ENCODE measurements at regions not wholly inside any gene's neighbourhood (a gene's known extent, or its start where the extent isn't known, plus 50 kb on each side); places are given as distances from the start of the nearest gene placed in this dataset.

DNA sequence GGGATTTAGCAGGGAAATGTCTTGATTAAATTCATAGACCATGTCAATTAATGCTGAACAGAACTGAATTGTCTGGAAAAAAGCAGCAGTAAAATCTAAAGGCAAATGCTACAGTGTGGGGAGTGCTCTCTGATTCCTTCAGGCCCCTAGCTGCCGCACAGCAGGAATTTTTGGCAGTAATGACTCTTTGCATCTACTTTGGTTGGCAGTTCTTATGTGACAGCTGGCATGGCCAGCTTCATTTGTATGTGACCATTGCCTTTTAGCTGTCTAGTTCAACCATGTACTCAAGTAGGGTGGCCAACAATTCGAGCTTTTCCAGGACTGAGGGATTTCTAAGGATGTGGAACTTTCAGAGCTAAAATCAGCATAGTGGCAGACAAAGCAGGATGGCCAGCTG is 499.1 kb upstream of the MAN1A1 start:
- TF ChIP-seq, protein P1, sequence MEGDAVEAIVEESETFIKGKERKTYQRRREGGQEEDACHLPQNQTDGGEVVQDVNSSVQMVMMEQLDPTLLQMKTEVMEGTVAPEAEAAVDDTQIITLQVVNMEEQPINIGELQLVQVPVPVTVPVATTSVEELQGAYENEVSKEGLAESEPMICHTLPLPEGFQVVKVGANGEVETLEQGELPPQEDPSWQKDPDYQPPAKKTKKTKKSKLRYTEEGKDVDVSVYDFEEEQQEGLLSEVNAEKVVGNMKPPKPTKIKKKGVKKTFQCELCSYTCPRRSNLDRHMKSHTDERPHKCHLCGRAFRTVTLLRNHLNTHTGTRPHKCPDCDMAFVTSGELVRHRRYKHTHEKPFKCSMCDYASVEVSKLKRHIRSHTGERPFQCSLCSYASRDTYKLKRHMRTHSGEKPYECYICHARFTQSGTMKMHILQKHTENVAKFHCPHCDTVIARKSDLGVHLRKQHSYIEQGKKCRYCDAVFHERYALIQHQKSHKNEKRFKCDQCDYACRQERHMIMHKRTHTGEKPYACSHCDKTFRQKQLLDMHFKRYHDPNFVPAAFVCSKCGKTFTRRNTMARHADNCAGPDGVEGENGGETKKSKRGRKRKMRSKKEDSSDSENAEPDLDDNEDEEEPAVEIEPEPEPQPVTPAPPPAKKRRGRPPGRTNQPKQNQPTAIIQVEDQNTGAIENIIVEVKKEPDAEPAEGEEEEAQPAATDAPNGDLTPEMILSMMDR (IDR thresholded peaks at IDR 0.05; ENCODE audit: control insufficient read depth, extremely low read depth, insufficient read depth), result no peak
- H3K4me3 ChIP-seq (ENCODE audit: low read depth, low read length), result no peak overlapping the region
- no peak for DNase-seq (ENCODE audit: low read depth)

DNA sequence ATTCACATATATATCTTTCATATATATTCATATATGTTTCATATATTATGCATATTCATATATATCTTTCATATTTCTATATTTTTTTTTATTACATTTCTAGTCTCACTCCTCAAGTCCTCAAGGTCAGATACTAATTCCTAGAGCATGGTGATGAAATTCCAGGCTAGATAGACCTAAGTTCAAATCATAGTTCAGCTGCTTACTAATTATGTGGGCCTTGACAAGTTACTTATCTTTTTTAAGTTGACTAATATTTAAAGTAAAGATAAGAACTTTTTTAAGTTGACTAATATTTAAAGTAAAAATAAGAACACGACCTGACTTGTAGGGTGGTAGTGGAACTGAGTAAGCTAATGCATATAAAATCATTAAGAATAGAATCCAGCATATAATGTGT is 495.6 kb upstream of the MAN1A1 start:
- TF ChIP-seq, protein P1 (IDR thresholded peaks at IDR 0.05; ENCODE audit: control insufficient read depth, extremely low read depth, insufficient read depth), result no peak
- H3K4me3 ChIP-seq (ENCODE audit: low read depth, low read length), result no peak overlapping the region
- DNase-seq (ENCODE audit: low read depth), result no peak

DNA sequence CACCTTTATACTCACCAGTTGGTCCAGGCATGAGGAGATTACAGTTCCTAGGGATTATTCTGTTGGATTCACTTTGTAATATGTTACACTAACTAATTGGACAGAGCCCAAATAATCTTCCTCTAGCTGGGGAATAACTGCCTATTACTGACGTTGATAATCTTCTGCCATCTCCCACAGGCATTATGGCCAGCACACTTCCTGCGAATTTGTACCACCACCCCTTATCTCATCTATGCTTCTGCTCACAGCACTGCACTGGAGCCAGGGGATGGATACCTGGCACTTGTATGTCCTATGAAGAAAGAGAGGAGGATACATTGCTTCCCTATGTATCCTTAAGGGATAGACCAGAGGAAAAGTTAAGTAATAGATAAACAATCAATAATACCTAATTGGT is 494.8 kb upstream of the MAN1A1 start:
- TF ChIP-seq, protein P1 (IDR thresholded peaks at IDR 0.05; ENCODE audit: control insufficient read depth, extremely low read depth, insufficient read depth), result no peak
- no peak overlapping the region for H3K4me3 ChIP-seq (ENCODE audit: low read depth, low read length)
- DNase-seq (ENCODE audit: low read depth), result no peak

DNA sequence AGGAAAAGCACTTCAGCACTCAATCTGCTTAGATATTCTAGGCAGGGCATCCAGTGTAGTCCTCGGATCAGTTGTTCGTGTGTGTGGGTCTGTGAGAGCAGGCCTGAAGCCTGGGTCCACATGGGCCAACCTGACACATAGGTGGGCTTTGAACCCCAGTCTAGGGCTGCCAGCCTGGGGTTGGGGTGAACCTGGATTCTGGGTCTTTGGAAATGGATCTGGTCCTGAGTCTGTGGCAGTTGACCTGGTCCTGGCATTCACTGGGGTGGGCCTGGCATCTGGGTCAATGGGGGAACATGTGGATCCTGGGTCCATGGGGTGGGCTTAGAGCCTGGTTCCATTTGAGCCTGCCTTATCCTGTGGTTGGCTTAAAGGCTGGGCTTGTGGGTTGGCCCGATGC is 492.6 kb upstream of the MAN1A1 start:
- TF ChIP-seq, protein P1 (IDR thresholded peaks at IDR 0.05; ENCODE audit: control insufficient read depth, extremely low read depth, insufficient read depth), result no peak

DNA sequence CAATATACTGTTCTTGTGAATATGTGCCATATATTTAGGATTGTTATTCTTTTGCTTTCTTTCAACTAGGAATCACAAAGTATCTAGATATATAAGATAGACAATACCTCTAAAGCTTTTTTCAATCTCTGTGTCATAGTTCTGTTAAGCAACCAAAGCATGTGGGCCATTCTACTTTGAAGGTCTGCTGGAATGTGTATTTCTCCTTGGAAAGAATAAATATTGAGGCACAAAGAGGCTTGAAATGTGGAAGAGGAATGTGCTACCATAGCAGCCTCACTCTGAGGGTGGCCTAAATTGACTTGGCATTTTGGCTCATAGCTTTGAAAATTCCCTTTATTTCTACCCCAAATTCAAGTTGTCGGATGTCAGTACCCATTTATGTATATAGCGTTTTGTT is 488.5 kb upstream of the MAN1A1 start:
- no peak for DNase-seq (ENCODE audit: low read depth)
- TF ChIP-seq, protein P1 (IDR thresholded peaks at IDR 0.05; ENCODE audit: control insufficient read depth, extremely low read depth, insufficient read depth), result no peak
- H3K4me3 ChIP-seq (ENCODE audit: low read depth, low read length), result no peak overlapping the region

More for the DNA sequence above, 492.6 kb upstream of the MAN1A1 start:
- no peak for DNase-seq (ENCODE audit: low read depth)
- H3K4me3 ChIP-seq (ENCODE audit: low read depth, low read length), result no peak overlapping the region

DNA sequence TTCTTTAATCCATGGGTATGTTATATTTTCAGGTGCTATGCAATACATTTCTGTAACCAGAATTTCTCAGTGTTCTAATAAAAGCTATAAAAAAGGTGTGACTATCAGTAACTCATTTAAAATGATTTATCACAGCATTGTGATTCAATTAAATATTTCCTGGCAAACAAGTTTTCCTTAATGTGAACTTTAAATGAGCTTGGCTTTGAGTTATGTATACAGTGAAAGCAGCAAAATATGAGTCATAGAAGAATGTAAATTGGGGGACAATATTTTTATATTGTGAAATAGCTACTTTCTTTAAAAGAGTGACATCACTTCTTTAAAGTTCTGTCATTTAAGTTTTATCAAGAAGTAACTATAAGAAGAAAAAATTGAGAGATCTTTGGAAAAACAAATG is 484.9 kb upstream of the MAN1A1 start:
- H3K4me3 ChIP-seq (ENCODE audit: low read depth, low read length), result no peak overlapping the region
- TF ChIP-seq, protein P1 (IDR thresholded peaks at IDR 0.05; ENCODE audit: control insufficient read depth, extremely low read depth, insufficient read depth), result no peak
- no peak for DNase-seq (ENCODE audit: low read depth)

DNA sequence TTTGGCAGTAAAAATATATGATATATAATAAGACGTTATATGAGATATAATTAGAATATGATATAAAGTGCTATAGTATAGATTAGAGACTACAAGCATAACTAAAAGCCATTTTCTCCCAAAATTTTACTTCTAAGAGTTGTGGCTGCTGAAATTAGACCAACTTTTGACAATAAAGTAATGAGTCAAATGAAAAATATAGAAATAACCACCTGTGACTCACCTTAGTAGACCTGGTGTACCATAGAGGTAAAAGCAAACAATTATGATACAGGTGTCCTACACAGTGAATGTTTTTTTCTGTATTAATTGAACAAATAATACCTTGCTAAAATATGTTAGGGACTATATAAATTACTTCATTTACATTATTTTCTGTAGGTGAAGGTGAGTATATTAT is 482.9 kb upstream of the MAN1A1 start:
- no peak overlapping the region for H3K4me3 ChIP-seq (ENCODE audit: low read depth, low read length)
- DNase-seq (ENCODE audit: low read depth), result no peak
- TF ChIP-seq, protein P1 (IDR thresholded peaks at IDR 0.05; ENCODE audit: control insufficient read depth, extremely low read depth, insufficient read depth), result no peak

All from LNCaP clone FGC (cell line).